ENCODE measurements at regions not wholly inside any gene's neighbourhood (a gene's known extent, or its start where the extent isn't known, plus 50 kb on each side); places are given as distances from the start of the nearest gene placed in this dataset.

- TF ChIP-seq EZH2 (IDR thresholded peaks at IDR 0.05; ENCODE audit: low read depth) (no peak), CTCF (conservative IDR thresholded peaks at IDR 0.05) (no peak)
Measured at GRCh38 chr1:70820995-70821394, 226.6 kb downstream of the PTGER3 start.

Data from PC-9 (cell line).